ENCODE measurements at regions not wholly inside any gene's neighbourhood (a gene's known extent, or its start where the extent isn't known, plus 50 kb on each side); places are given as distances from the start of the nearest gene placed in this dataset.

DNA sequence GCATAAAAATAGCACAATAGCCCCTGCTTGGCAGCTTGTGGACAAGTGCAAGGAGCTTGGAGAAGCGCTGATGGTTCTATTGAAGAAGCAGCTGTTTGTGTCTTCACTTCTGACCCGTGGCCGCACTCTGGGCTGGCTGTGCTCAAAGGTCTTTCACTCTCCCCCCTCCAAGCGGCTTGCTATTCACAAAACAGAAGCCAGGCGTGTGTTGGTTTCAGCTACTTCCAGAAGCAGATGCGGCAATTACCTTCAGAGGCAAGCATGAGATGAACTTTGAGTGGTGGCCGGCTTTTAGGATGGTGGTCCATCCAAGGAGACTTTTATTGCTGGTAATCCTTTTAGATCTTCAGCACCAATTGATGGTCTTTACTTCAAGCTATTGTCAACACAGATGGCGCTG lies 188.5 kb upstream of the ARGLU1 start:
- DNase-seq (ENCODE audit: low spot score): peak; percentile 26
- Histone ChIP-seq H3K79me2 (no peaks in the 10 kb centered on the region), H3K4me2 (no peak overlapping the region), H3K36me3 (replicated peaks; ENCODE audit: insufficient read depth, low read depth) (no peaks in the 10 kb centered on the region), H2AFZ (no peak overlapping the region), H3K4me3 (no peak overlapping the region), H3K4me1 (ENCODE audit: insufficient read depth) (peaks cover 6% of the 10 kb centered on the region), H3K27ac (no peak overlapping the region), H4K20me1 (ENCODE audit: insufficient read depth, poor library complexity, severe bottlenecking) (no peaks in the 10 kb centered on the region), H3K27me3 (peaks cover 3% of the 10 kb centered on the region), H3K9me3 (ENCODE audit: low read depth) (no peaks in the 10 kb centered on the region), H3K9me2 (replicated peaks; ENCODE audit: insufficient read depth) (no peaks in the 10 kb centered on the region)
- TF ChIP-seq EZH2 (IDR thresholded peaks at IDR 0.05; ENCODE audit: borderline replicate concordance): no peak
- TF ChIP-seq, protein P1, sequence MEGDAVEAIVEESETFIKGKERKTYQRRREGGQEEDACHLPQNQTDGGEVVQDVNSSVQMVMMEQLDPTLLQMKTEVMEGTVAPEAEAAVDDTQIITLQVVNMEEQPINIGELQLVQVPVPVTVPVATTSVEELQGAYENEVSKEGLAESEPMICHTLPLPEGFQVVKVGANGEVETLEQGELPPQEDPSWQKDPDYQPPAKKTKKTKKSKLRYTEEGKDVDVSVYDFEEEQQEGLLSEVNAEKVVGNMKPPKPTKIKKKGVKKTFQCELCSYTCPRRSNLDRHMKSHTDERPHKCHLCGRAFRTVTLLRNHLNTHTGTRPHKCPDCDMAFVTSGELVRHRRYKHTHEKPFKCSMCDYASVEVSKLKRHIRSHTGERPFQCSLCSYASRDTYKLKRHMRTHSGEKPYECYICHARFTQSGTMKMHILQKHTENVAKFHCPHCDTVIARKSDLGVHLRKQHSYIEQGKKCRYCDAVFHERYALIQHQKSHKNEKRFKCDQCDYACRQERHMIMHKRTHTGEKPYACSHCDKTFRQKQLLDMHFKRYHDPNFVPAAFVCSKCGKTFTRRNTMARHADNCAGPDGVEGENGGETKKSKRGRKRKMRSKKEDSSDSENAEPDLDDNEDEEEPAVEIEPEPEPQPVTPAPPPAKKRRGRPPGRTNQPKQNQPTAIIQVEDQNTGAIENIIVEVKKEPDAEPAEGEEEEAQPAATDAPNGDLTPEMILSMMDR (IDR thresholded peaks at IDR 0.05; ENCODE audit: poor library complexity): no peak
- TF ChIP-seq EZH2phosphoT487 (IDR thresholded peaks at IDR 0.05; ENCODE audit: low read depth, severe bottlenecking, unreplicated experiment): no peak
- WGBS (ENCODE audit: low lambda C conversion rate, missing lambda C conversion rate): 33% methylated on average over 8 of the region's 8 CpGs

DNA sequence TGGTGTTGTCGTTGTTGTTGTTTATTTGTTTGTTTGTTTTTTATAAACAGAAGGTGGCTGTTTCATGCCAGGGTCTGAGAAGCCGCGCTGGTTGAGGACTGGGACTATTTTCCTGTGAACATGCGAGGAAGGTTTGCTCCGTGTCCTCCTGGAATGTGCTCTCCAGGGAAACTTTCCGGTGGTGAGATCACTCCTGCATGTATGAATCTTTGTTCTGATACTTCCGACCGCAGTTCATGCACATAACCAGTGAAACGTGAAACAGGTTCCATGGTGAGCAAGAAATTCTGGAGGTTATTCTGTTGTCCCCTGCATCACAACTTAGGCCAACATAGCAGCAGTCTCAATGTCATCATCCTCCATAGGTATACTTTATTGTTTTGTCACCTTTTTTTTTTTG lies 187.6 kb upstream of the ARGLU1 start:
- peaks cover 10% of the 10 kb centered on the region for H3K4me1 ChIP-seq (ENCODE audit: insufficient read depth)
- no peak for DNase-seq (ENCODE audit: low spot score)
- no peaks in the 10 kb centered on the region for H3K9me3 ChIP-seq (ENCODE audit: low read depth)
- WGBS (ENCODE audit: low lambda C conversion rate, missing lambda C conversion rate): 93% methylated on average over 9 of the region's 9 CpGs
- no peak overlapping the region for H2AFZ ChIP-seq
- no peaks in the 10 kb centered on the region for H4K20me1 ChIP-seq (ENCODE audit: insufficient read depth, poor library complexity, severe bottlenecking)
- no peaks in the 10 kb centered on the region for H3K79me2 ChIP-seq
- no peaks in the 10 kb centered on the region for H3K36me3 ChIP-seq (replicated peaks; ENCODE audit: insufficient read depth, low read depth)
- H3K27me3 ChIP-seq: peaks cover 3% of the 10 kb centered on the region
- no peak overlapping the region for H3K4me3 ChIP-seq
- H3K4me2 ChIP-seq: no peak overlapping the region
- H3K27ac ChIP-seq: no peak overlapping the region
- H3K9me2 ChIP-seq (replicated peaks; ENCODE audit: insufficient read depth): no peaks in the 10 kb centered on the region
- TF ChIP-seq, protein P1 (IDR thresholded peaks at IDR 0.05; ENCODE audit: poor library complexity): no peak
- TF ChIP-seq EZH2 (IDR thresholded peaks at IDR 0.05; ENCODE audit: borderline replicate concordance): no peak
- no peak for TF ChIP-seq EZH2phosphoT487 (IDR thresholded peaks at IDR 0.05; ENCODE audit: low read depth, severe bottlenecking, unreplicated experiment)

DNA sequence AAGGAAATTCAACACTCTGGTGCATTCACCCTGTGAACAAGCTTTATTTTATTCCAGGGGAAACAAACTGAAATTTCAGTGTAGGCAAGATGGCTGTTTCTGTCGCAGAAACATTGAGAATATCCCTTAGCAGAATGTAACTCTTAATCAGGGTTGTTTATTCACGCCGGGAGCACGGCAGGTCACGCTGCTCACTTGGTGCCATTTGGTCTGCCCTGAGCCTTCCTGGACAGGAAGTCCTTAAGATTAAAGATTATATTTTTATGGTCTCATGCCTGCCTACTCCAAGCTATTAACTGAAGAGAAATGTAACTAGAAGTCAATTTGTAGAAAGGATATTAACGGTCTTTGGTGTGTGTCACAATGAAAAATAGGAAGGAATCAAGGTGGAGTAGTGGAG lies 185.3 kb upstream of the ARGLU1 start:
- Histone ChIP-seq H3K79me2 (no peaks in the 10 kb centered on the region), H3K27ac (no peak overlapping the region), H3K4me1 (ENCODE audit: insufficient read depth) (peaks cover 15% of the 10 kb centered on the region), H3K36me3 (replicated peaks; ENCODE audit: insufficient read depth, low read depth) (no peaks in the 10 kb centered on the region), H2AFZ (peak overlapping the region; percentile 15), H3K9me3 (ENCODE audit: low read depth) (no peaks in the 10 kb centered on the region), H4K20me1 (ENCODE audit: insufficient read depth, poor library complexity, severe bottlenecking) (no peaks in the 10 kb centered on the region), H3K4me2 (peak overlapping the region; percentile 1), H3K9me2 (replicated peaks; ENCODE audit: insufficient read depth) (no peaks in the 10 kb centered on the region), H3K27me3 (peaks cover 3% of the 10 kb centered on the region), H3K4me3 (no peak overlapping the region)
- TF ChIP-seq EZH2phosphoT487 (IDR thresholded peaks at IDR 0.05; ENCODE audit: low read depth, severe bottlenecking, unreplicated experiment): no peak
- TF ChIP-seq EZH2 (IDR thresholded peaks at IDR 0.05; ENCODE audit: borderline replicate concordance): no peak
- TF ChIP-seq, protein P1 (IDR thresholded peaks at IDR 0.05; ENCODE audit: poor library complexity): no peak
- WGBS (ENCODE audit: low lambda C conversion rate, missing lambda C conversion rate): 19% methylated on average over 6 of the region's 6 CpGs
- DNase-seq (ENCODE audit: low spot score): peak; percentile 23

Data from hepatocyte (in vitro differentiated cells).